Cardiac fibroblast (primary cell): ENCODE measurements at regions not wholly inside any gene's neighbourhood (a gene's known extent, or its start where the extent isn't known, plus 50 kb on each side); places are given as distances from the start of the nearest gene placed in this dataset.

Experiments
- DNase-seq, 2 donors: peaks; one replicate each; pipeline versions ENCODE4 v3.0.0 to v3.0.0-alpha.2; 2010; ENCODE audit warnings: low read depth in 2 of 2
- H3K4me3 ChIP-seq, 2 donors: replicated peaks in 1 of 2; 1 replicate in 1 of 2; 2 replicates in 1 of 2; pipeline ENCODE4 v1.5.1; 2011; ENCODE audit warnings: low read depth in 2 of 2, low read length in 2 of 2, mild to moderate bottlenecking in 2 of 2, moderate library complexity in 1 of 2
- TF ChIP-seq, protein P1 (sequence below): IDR thresholded peaks from one replicate; pipeline ENCODE4 v1.5.1; 2011; ENCODE audit warnings: low read depth, mild to moderate bottlenecking, low read length, inconsistent platforms

DNA sequence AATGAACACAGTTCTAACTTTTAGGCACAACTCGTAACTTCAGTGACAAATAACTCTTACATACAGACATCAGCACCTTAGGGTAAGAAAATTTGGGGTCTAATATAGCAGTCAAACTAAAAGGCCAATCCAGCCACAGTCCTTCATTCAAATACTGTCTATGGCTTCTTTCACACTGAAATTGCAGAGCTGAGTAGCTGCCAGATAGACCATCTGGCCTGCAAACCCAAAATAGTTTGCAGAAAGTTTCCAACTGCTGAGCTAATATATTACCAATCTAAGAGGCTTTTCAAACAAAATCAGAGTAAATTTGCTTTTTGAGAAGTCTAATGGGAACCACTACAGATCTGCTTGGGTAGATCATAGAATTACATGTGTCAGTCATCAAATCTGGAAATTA, 183.4 kb downstream of the GALR1 start:
- DNase-seq, result no peak
- TF ChIP-seq, protein P1, sequence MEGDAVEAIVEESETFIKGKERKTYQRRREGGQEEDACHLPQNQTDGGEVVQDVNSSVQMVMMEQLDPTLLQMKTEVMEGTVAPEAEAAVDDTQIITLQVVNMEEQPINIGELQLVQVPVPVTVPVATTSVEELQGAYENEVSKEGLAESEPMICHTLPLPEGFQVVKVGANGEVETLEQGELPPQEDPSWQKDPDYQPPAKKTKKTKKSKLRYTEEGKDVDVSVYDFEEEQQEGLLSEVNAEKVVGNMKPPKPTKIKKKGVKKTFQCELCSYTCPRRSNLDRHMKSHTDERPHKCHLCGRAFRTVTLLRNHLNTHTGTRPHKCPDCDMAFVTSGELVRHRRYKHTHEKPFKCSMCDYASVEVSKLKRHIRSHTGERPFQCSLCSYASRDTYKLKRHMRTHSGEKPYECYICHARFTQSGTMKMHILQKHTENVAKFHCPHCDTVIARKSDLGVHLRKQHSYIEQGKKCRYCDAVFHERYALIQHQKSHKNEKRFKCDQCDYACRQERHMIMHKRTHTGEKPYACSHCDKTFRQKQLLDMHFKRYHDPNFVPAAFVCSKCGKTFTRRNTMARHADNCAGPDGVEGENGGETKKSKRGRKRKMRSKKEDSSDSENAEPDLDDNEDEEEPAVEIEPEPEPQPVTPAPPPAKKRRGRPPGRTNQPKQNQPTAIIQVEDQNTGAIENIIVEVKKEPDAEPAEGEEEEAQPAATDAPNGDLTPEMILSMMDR, result no peak
- H3K4me3 ChIP-seq, result no peak overlapping the region

DNA sequence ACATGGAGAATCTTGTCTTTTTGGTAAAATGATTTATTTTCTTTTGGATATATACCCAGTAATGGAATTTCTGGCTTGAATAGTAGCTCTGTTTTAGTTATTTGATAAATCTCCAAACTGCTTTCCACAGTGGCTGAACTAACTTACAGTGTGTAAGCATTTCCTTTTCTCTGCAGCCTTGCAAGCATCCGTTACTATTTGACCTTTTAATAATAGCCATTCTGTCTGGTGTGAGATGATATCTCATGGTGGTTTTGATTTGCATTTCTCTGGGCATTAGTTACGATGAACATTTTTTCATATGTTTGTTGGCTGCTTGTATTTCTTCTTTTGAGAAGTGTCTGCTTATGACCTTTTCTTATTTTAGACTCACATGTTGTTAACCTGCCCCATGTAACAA, 190.2 kb downstream of the GALR1 start:
- TF ChIP-seq, protein P1, result no peak
- DNase-seq, result no peak
- H3K4me3 ChIP-seq, result no peak overlapping the region

DNA sequence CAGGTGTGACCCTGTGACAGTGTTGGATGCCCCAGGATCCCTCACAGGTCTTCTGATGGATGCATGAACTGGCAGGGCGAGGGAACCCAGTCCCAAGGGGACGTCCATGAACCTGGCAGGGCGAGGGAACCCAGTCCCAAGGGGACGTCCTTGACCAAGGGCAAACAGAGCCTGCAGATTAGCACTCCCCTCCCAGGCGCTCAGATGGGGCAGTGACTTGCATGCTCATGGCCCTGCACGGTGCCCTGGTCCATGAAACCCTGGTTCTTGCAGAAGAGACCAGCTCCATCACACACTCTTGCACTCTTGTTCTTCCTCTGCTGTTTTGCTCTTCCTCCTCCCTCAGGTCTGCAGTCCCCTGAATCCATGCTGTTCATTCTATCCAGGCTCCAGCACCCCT, 192.7 kb downstream of the GALR1 start:
- TF ChIP-seq, protein P1, result no peak
- DNase-seq, result no peak
- H3K4me3 ChIP-seq, result no peak overlapping the region

DNA sequence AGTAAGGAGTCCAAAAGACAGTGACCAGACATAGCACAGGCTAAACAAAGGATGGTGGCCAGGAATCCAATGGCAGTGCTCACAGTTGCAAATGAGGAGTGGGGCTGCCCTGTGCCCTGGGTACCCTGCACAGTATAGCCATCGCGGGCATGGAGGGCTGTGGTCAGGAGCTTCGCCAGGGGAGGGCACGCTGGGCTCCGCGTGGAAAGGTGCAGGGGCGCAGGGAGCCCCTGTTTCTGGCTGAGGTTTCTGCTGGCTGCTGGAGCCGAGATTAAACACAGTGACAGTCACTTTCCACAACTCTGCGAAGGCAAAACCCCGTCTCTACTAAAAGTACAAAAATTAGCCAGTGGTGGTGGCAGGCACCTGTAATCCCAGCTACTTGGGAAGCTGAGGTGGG, 194.7 kb downstream of the GALR1 start:
- no peak overlapping the region for H3K4me3 ChIP-seq
- TF ChIP-seq, protein P1, result no peak
- DNase-seq, result no peak

- DNase-seq, result peak in 1 of 2 donors; percentile 8
- H3K4me3 ChIP-seq, result no peak overlapping the region
- TF ChIP-seq, protein P1, result no peak
These were observed 198.4 kb downstream of the GALR1 start for GRCh38 chr18:77448046-77448445.

DNA sequence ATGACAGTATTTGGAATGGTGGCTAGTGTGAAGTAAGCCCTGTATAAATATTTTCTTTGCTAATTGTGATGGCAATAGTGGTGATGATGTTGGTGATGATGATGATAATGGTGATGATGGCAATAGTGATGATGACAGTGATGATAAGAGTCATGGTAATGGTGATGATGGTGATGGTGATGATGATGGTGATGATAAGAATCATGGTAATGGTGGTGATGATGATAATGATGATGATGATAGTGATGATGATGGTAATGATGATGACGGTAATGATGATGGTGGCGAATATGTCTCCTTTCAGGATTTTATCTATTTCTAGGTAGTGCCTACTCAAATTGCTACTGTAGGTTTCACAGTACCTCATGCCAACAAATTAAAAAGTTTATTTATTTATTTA, 205.4 kb downstream of the GALR1 start:
- TF ChIP-seq, protein P1, result no peak
- no peak for DNase-seq

GRCh38 chr18:77457681-77458080, 208.0 kb downstream of the GALR1 start:
- TF ChIP-seq, protein P1, result no peak
- no peak for DNase-seq
- H3K4me3 ChIP-seq, result no peak overlapping the region

More for the DNA sequence above, 205.4 kb downstream of the GALR1 start:
- no peak overlapping the region for H3K4me3 ChIP-seq
